ENCODE measurements at regions not wholly inside any gene's neighbourhood (a gene's known extent, or its start where the extent isn't known, plus 50 kb on each side); places are given as distances from the start of the nearest gene placed in this dataset.

GRCh38 chr18:28743115-28743514 is 566.2 kb upstream of the CDH2 start:
- H3K4me1 Mint-ChIP-seq (ENCODE audit: insufficient read depth, unreplicated experiment), result no peaks in the 10 kb centered on the region

GRCh38 chr18:28740575-28740974 is 563.6 kb upstream of the CDH2 start:
- H3K27me3 Mint-ChIP-seq (ENCODE audit: insufficient read depth, unreplicated experiment), result no peaks in the 10 kb centered on the region
- H3K27ac Mint-ChIP-seq (ENCODE audit: low read depth, unreplicated experiment), result no peak overlapping the region
- intact Hi-C loops (cut with micrococcal nuclease), result no loop called here
- ChIA-PET CTCF (no interaction called here), POLR2A (interaction anchor here (1.3 kb wide), 1 partner anchor 35 kb away, joined by 5 read pairs; no protein-coding TSS in a partner anchor)
- DNase-seq (ENCODE audit: unreplicated experiment), result no peak
- TF ChIP-seq CTCF (IDR thresholded peaks at IDR 0.05; ENCODE audit: unreplicated experiment), result no peak
- no peaks in the 10 kb centered on the region for H3K4me1 Mint-ChIP-seq (ENCODE audit: insufficient read depth, unreplicated experiment)
- no peak overlapping the region for H3K4me3 Mint-ChIP-seq (ENCODE audit: unreplicated experiment)
- no TSS peak for BruUV-seq (replicated peaks)
- no peaks in the 10 kb centered on the region for H3K9me3 Mint-ChIP-seq (ENCODE audit: unreplicated experiment)
- no peaks in the 10 kb centered on the region for H3K36me3 Mint-ChIP-seq (ENCODE audit: insufficient read depth, unreplicated experiment)

More at GRCh38 chr18:28743115-28743514, 566.2 kb upstream of the CDH2 start:
- Mint-ChIP-seq H3K4me3 (ENCODE audit: unreplicated experiment) (no peak overlapping the region), H3K9me3 (ENCODE audit: unreplicated experiment) (no peaks in the 10 kb centered on the region), H3K27me3 (ENCODE audit: insufficient read depth, unreplicated experiment) (no peaks in the 10 kb centered on the region), H3K27ac (ENCODE audit: low read depth, unreplicated experiment) (no peak overlapping the region), H3K36me3 (ENCODE audit: insufficient read depth, unreplicated experiment) (no peaks in the 10 kb centered on the region)
- ChIA-PET CTCF (interaction anchor here (0.7 kb wide), 1 partner anchor 568 kb away, joined by 3 read pairs; no protein-coding TSS in a partner anchor), POLR2A (no interaction called here)
- no peak for DNase-seq (ENCODE audit: unreplicated experiment)
- no peak for TF ChIP-seq CTCF (IDR thresholded peaks at IDR 0.05; ENCODE audit: unreplicated experiment)
- intact Hi-C loops (cut with micrococcal nuclease), result no loop called here
- BruUV-seq (replicated peaks), result no TSS peak

- POLR2A ChIA-PET, result no interaction called here
- CTCF ChIA-PET, result interaction anchor here (1.5 kb wide), 1 partner anchor 10 kb away, joined by 3 read pairs; no protein-coding TSS in a partner anchor
- Mint-ChIP-seq H3K4me1 (ENCODE audit: insufficient read depth, unreplicated experiment) (no peaks in the 10 kb centered on the region), H3K27me3 (ENCODE audit: insufficient read depth, unreplicated experiment) (no peaks in the 10 kb centered on the region), H3K27ac (ENCODE audit: low read depth, unreplicated experiment) (no peak overlapping the region), H3K4me3 (ENCODE audit: unreplicated experiment) (no peak overlapping the region), H3K9me3 (ENCODE audit: unreplicated experiment) (no peaks in the 10 kb centered on the region), H3K36me3 (ENCODE audit: insufficient read depth, unreplicated experiment) (no peaks in the 10 kb centered on the region)
- no peak for TF ChIP-seq CTCF (IDR thresholded peaks at IDR 0.05; ENCODE audit: unreplicated experiment)
- intact Hi-C loops (cut with micrococcal nuclease), result no loop called here
- no peak for DNase-seq (ENCODE audit: unreplicated experiment)
- BruUV-seq (replicated peaks), result no TSS peak
Measured at GRCh38 chr18:28736951-28737350, 560.0 kb upstream of the CDH2 start.

GRCh38 chr18:28736223-28736622 is 559.3 kb upstream of the CDH2 start:
- no peaks in the 10 kb centered on the region for H3K9me3 Mint-ChIP-seq (ENCODE audit: unreplicated experiment)
- BruUV-seq (replicated peaks), result no TSS peak
- POLR2A ChIA-PET, result no interaction called here
- no peak overlapping the region for H3K27ac Mint-ChIP-seq (ENCODE audit: low read depth, unreplicated experiment)
- no peak for TF ChIP-seq CTCF (IDR thresholded peaks at IDR 0.05; ENCODE audit: unreplicated experiment)
- CTCF ChIA-PET, result interaction anchor here (0.6 to 1.5 kb wide), 3 partner anchors 9 to 780 kb away, joined by 3 read pairs; no protein-coding TSS in a partner anchor
- no peak for DNase-seq (ENCODE audit: unreplicated experiment)
- no peaks in the 10 kb centered on the region for H3K4me1 Mint-ChIP-seq (ENCODE audit: insufficient read depth, unreplicated experiment)
- H3K4me3 Mint-ChIP-seq (ENCODE audit: unreplicated experiment), result no peak overlapping the region
- intact Hi-C loops (cut with micrococcal nuclease), result no loop called here
- no peaks in the 10 kb centered on the region for H3K36me3 Mint-ChIP-seq (ENCODE audit: insufficient read depth, unreplicated experiment)
- H3K27me3 Mint-ChIP-seq (ENCODE audit: insufficient read depth, unreplicated experiment), result no peaks in the 10 kb centered on the region

Measured in MCF 10A (cell line).